Neutrophil (primary cell): ENCODE measurements at regions not wholly inside any gene's neighbourhood (a gene's known extent, or its start where the extent isn't known, plus 50 kb on each side); places are given as distances from the start of the nearest gene placed in this dataset.

ENCODE experiments used
- H3K27ac ChIP-seq: fragments of 200-600 bp; sonication (generic); 2 replicates; pipeline ENCODE4 v1.5.1; 2016; ENCODE audit warnings: mild to moderate bottlenecking, moderate library complexity
- H3K27me3 ChIP-seq: fragments of 200-600 bp; sonication (generic); 2 replicates; pipeline ENCODE4 v1.6.0; 2016; ENCODE audit warnings: mild to moderate bottlenecking
- H3K36me3 ChIP-seq: fragments of 200-600 bp; sonication (generic); 2 replicates; pipeline ENCODE4 v1.5.1; 2017
- H3K4me1 ChIP-seq, 2 experiments: fragments of 200-600 bp in 1 of 2; sonication (generic) in 1 of 2; 1 replicate in 1 of 2; 2 replicates in 1 of 2; pipeline versions ENCODE4 v1.5.1 to v1.6.1; 2013 to 2016; ENCODE audit warnings: low read depth in 1 of 2, low read length in 1 of 2, mild to moderate bottlenecking in 1 of 2, moderate library complexity in 1 of 2; ENCODE audit not compliant: control insufficient read depth in 1 of 2, insufficient read depth in 1 of 2
- H3K4me3 ChIP-seq, 2 experiments: fragments of 200-600 bp in 1 of 2; sonication (generic) in 1 of 2; 1 replicate in 1 of 2; 2 replicates in 1 of 2; pipeline ENCODE4 v1.5.1; 2013 to 2016; ENCODE audit warnings: low read depth in 1 of 2, low read length in 1 of 2, mild to moderate bottlenecking in 1 of 2, moderate library complexity in 1 of 2
- H3K9me3 ChIP-seq: fragments of 200-600 bp; sonication (generic); 2 replicates; pipeline ENCODE4 v1.5.1; 2016
- TF ChIP-seq, protein P1 (sequence below): fragments of 200-600 bp; sonication (generic); IDR thresholded peaks from 2 replicates; pipeline ENCODE4 v1.5.1; 2016; ENCODE audit warnings: antibody characterized with exemption

DNA sequence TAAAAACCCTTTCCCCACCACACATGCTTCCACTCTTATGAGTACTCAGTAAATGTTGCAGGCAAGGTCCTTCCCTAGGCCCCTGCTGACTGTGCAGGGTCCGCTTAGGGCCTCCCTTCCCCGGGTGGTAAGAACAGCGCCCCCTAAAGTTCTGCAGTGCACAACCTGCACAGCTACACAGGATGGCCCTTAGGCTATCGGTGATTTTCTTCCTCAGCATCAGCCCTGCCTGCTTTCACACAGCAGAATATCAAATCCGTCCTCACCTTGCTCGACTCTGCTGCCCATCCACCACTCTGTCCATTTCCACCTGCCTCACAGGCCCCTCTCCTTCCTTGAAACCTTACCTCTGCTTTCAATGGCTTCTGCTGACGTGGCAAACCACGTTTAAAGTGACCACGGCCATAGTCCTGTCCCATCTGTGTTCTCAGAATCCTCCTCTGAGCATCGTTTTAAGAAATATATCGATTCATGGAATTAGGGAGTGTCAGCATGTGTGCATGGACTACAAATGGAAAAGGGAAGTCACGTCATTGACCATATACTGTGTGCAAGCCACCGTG, 51.4 kb upstream of the TMEM132E start:
- TF ChIP-seq, protein P1, sequence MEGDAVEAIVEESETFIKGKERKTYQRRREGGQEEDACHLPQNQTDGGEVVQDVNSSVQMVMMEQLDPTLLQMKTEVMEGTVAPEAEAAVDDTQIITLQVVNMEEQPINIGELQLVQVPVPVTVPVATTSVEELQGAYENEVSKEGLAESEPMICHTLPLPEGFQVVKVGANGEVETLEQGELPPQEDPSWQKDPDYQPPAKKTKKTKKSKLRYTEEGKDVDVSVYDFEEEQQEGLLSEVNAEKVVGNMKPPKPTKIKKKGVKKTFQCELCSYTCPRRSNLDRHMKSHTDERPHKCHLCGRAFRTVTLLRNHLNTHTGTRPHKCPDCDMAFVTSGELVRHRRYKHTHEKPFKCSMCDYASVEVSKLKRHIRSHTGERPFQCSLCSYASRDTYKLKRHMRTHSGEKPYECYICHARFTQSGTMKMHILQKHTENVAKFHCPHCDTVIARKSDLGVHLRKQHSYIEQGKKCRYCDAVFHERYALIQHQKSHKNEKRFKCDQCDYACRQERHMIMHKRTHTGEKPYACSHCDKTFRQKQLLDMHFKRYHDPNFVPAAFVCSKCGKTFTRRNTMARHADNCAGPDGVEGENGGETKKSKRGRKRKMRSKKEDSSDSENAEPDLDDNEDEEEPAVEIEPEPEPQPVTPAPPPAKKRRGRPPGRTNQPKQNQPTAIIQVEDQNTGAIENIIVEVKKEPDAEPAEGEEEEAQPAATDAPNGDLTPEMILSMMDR, result no peak
- no peaks in the 10 kb centered on the region for H3K9me3 ChIP-seq
- no peaks in the 10 kb centered on the region for H3K4me1 ChIP-seq
- no peaks in the 10 kb centered on the region for H3K36me3 ChIP-seq
- H3K4me3 ChIP-seq, result no peak overlapping the region
- H3K27ac ChIP-seq, result no peak overlapping the region
- peaks cover 68% of the 10 kb centered on the region for H3K27me3 ChIP-seq

DNA sequence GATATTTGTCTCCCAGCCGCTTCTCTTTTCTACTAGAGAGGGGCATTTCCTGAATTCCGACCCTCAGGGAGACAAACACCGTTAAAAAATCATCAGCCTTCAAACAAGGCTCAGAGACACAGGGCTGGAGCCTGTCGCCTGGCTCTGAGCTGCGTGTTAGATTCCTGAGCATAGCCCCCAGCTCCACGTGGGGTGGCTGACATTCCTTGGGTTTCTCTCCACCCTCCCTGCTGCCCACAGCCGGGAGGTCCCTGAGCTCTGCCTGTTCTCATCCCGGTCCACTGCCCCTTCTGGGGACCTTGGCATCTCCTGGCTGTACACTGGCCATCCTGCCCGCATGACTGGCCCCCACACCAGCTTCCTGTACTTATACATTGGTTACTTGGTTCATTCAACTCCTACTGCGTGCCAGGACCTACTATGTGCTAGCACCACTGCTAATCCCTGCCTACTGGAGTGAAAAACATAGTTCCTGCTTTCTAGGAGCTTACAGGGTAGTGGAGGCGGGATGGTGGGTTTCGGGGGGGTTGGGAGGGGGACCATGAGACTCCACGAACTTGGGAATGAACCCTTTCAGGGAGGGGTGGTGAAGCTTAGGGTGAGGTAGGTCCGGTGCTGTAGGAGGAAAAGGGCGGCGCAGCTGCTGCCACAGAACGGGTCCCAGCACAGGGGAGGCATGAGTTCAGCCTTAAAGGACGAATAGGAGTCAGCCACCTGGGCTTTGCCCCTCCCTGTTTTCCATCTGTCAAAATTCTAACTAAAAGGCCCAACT, 52.1 kb upstream of the TMEM132E start:
- Histone ChIP-seq H3K36me3 (no peaks in the 10 kb centered on the region), H3K4me3 (no peak overlapping the region), H3K9me3 (no peaks in the 10 kb centered on the region), H3K27ac (no peak overlapping the region), H3K4me1 (no peaks in the 10 kb centered on the region), H3K27me3 (peaks cover 73% of the 10 kb centered on the region)
- TF ChIP-seq, protein P1, result no peak

DNA sequence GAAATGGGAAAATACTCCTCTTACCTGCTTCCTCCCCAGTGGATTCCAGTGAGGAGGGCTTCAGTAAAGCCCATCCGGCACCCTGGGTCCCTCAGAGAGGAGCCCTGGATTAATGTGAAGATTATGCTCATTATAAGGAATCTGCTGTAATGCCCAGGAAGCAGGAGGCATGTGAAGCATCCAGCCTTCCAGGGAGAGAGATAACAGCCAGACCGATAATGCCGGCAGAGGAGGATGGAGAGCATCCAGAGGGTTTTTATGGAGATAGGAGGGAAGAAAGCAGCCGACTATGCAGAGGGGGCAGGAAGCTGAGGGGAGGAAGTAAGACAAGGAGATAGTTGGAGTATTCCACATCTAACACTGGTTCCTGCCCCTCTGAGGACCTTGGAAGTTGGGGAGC, 53.7 kb upstream of the TMEM132E start:
- peaks cover 76% of the 10 kb centered on the region for H3K27me3 ChIP-seq
- TF ChIP-seq, protein P1, result no peak
- H3K9me3 ChIP-seq, result no peaks in the 10 kb centered on the region
- H3K4me3 ChIP-seq, result no peak overlapping the region
- H3K36me3 ChIP-seq, result no peaks in the 10 kb centered on the region
- H3K4me1 ChIP-seq, result no peaks in the 10 kb centered on the region
- H3K27ac ChIP-seq, result no peak overlapping the region

DNA sequence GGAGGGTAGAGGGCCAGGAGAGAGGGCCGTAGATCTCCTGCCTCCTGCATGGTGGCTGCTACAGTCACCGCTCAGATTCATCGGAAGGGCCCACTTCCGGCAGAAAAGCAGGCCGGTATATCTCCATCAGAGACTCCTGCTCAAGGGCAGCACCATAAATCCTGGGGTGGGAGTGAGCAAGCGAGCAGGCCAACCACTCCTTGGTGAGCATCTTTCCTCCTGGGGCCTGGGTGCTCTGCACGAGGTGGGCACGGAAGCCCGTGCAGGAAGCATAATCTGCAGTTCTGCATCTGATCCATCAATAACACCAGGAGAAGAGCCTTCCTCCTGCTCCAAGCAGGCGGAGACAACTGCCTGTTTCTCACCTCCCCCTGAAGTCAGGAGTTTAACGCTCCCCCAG, 57.4 kb upstream of the TMEM132E start:
- H3K9me3 ChIP-seq, result no peaks in the 10 kb centered on the region
- H3K36me3 ChIP-seq, result no peaks in the 10 kb centered on the region
- no peak overlapping the region for H3K4me3 ChIP-seq
- TF ChIP-seq, protein P1, result no peak
- no peak overlapping the region for H3K27ac ChIP-seq
- no peaks in the 10 kb centered on the region for H3K4me1 ChIP-seq
- peaks cover 42% of the 10 kb centered on the region for H3K27me3 ChIP-seq

DNA sequence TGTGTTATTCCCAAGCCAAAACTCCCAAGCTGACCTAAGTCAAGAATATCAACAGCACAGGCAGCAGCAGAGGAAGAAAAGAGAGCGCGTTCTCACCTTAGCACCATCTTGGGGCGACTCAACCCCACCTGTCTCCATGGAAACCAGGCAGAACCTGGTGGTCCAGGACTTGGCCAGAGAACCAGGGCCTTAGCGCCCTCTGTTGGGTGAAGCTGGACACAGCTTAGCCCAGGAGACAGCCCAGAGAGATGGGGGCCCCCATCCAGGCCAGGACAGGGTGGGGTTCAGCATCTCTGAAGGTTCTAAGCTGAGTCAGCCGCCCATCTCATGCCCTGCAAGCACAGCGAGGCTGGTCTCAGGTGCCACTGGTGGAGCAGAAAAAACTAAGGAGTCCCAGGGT, 60.1 kb upstream of the TMEM132E start:
- Histone ChIP-seq H3K36me3 (no peaks in the 10 kb centered on the region), H3K27me3 (peaks cover 36% of the 10 kb centered on the region), H3K4me1 (no peaks in the 10 kb centered on the region), H3K27ac (no peak overlapping the region), H3K9me3 (no peaks in the 10 kb centered on the region), H3K4me3 (no peak overlapping the region)
- TF ChIP-seq, protein P1, result no peak
